Right lobe of liver (tissue), 6 donors: ENCODE measurements at regions not wholly inside any gene's neighbourhood (a gene's known extent, or its start where the extent isn't known, plus 50 kb on each side); places are given as distances from the start of the nearest gene placed in this dataset.

Experiments
- ATAC-seq, 4 donors: fragments of 200-7000 bp; cut with Tn5 transposase; one replicate each; pipeline ENCODE4 v1.9.1; 2020; ENCODE audit warnings: mild to moderate bottlenecking in 4 of 4, moderate library complexity in 4 of 4
- DNase-seq, 3 donors: peaks; one replicate each; pipeline ENCODE4 v3.0.0-alpha.2; 2020
- H3K27ac ChIP-seq, 3 donors: fragments of 200-600 bp; one replicate each; pipeline ENCODE4 v1.8.0; 2022
- H3K27me3 ChIP-seq, 2 donors: fragments of 200-600 bp; one replicate each; pipeline ENCODE4 v1.8.0; 2022
- H3K36me3 ChIP-seq, 4 donors: fragments of 200-600 bp; sonication (generic) in 1 of 4; one replicate each; pipeline versions ENCODE4 v1.5.1 to v1.8.0; 2017 to 2022; ENCODE audit warnings: control low read depth in 1 of 4
- H3K4me1 ChIP-seq, 4 donors: fragments of 200-600 bp; sonication (generic) in 1 of 4; one replicate each; pipeline versions ENCODE4 v1.5.1 to v1.8.0; 2017 to 2022; ENCODE audit warnings: control low read depth in 1 of 4
- H3K4me3 ChIP-seq, 3 donors: fragments of 200-600 bp; one replicate each; pipeline ENCODE4 v1.8.0; 2022
- H3K9me3 ChIP-seq, 4 donors: fragments of 200-600 bp; sonication (generic) in 1 of 4; one replicate each; pipeline versions ENCODE4 v1.5.1 to v1.8.0; 2017 to 2022; ENCODE audit warnings: control low read depth in 1 of 4
- POLR2A ChIP-seq: fragments of 450-650 bp; IDR thresholded peaks from one replicate; pipeline ENCODE4 v1.6.1; 2017; ENCODE audit warnings: antibody characterized with exemption, mild to moderate bottlenecking
- WGBS: methylation state at CpG from one replicate; pipeline ENCODE4 v1.1.6; 2018; ENCODE audit warnings: low coverage, low lambda C conversion rate; ENCODE audit not compliant: insufficient coverage; ENCODE audit errors: missing lambda C conversion rate; 5-methylcytosine and 5-hydroxymethylcytosine counted together
- intact Hi-C, 2 donors: fragments of 100-400 bp; cut with DNase I; formaldehyde crosslinking; loops; one replicate each; pipeline versions ENCODE4 v1.11.2 to v1.14.1; 2022
- TF ChIP-seq, protein P1 (sequence below), 4 donors: fragments of 200-600 bp in 3 of 4; fragments of 450-650 bp in 1 of 4; IDR thresholded peaks; one replicate each; pipeline versions ENCODE4 v1.5.1 to v1.8.0; 2016 to 2022; ENCODE audit warnings: antibody characterized with exemption in 4 of 4, mild to moderate bottlenecking in 2 of 4
- donor health status: DM: no; HTN: yes; CAD: no.
- donor health status: DM: no; HTN: no; CAD: no.
- donor health status: DM: no; HTN: no; CAD: no.
- donor health status: DM: no; HTN: yes; CAD: no.
- donor health status: DM: no; HTN: yes; CAD: no.

DNA sequence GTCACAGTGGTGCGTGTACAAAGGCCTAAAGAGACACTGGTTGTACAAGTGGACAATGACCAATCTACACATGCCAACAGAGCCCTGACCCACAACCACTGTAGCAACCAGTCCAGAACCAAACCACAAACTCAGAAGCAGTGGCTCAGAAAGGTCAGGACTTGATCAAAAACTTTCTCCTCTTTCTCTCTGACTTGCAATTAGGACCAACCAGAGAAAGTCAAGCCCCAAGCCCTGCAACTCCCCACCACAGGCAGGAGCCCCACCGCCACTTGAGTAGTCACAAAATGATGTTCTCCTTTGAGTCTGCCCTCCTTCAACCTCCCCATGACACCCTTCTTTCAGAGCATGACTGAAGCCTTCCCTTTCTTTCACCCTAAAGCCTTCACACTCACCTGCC lies 291.8 kb downstream of the CDH10 start:
- Histone ChIP-seq H3K9me3 (no peaks in the 10 kb centered on the region), H3K27me3 (no peaks in the 10 kb centered on the region), H3K36me3 (no peaks in the 10 kb centered on the region), H3K4me1 (no peaks in the 10 kb centered on the region), H3K4me3 (no peak overlapping the region), H3K27ac (no peak overlapping the region)
- no peak for ATAC-seq
- no peak for TF ChIP-seq POLR2A
- TF ChIP-seq, protein P1, sequence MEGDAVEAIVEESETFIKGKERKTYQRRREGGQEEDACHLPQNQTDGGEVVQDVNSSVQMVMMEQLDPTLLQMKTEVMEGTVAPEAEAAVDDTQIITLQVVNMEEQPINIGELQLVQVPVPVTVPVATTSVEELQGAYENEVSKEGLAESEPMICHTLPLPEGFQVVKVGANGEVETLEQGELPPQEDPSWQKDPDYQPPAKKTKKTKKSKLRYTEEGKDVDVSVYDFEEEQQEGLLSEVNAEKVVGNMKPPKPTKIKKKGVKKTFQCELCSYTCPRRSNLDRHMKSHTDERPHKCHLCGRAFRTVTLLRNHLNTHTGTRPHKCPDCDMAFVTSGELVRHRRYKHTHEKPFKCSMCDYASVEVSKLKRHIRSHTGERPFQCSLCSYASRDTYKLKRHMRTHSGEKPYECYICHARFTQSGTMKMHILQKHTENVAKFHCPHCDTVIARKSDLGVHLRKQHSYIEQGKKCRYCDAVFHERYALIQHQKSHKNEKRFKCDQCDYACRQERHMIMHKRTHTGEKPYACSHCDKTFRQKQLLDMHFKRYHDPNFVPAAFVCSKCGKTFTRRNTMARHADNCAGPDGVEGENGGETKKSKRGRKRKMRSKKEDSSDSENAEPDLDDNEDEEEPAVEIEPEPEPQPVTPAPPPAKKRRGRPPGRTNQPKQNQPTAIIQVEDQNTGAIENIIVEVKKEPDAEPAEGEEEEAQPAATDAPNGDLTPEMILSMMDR (IDR thresholded peaks at IDR 0.05): no peak
- WGBS: no CpG with 5 or more reads among the region's 2 CpGs
- no peak for DNase-seq
- intact Hi-C loops: no loop called here

DNA sequence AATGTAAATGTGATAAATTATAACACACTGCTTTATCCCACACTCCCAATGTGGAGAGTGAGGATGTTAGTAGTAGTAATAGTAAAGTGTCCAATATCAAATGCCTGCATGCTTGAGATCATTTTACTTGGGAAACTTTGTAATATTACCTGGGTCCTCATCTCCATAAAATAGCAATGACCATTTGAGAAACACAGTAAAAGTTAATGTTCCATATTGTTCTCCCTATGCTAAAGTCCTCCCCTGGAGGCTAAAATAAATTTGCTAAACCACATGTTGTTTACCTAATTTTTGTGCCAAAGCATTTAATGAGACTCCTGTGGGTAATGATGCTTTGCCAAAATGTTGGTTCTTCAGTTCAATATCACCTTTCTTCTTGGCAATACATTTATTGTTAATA lies 291.2 kb downstream of the CDH10 start:
- Histone ChIP-seq H3K4me3 (no peak overlapping the region), H3K27me3 (no peaks in the 10 kb centered on the region), H3K4me1 (no peaks in the 10 kb centered on the region), H3K27ac (no peak overlapping the region), H3K36me3 (no peaks in the 10 kb centered on the region), H3K9me3 (no peaks in the 10 kb centered on the region)
- DNase-seq (no peak), ATAC-seq (no peak)
- TF ChIP-seq, protein P1 (IDR thresholded peaks at IDR 0.05): no peak
- TF ChIP-seq POLR2A: no peak
- intact Hi-C loops: no loop called here

- WGBS: 44% methylated on average over 3 of the region's 9 CpGs
- TF ChIP-seq, protein P1 (IDR thresholded peaks at IDR 0.05): no peak
- TF ChIP-seq POLR2A: no peak
- no peaks in the 10 kb centered on the region for H3K4me1 ChIP-seq
- no peaks in the 10 kb centered on the region for H3K9me3 ChIP-seq
- H3K36me3 ChIP-seq: no peaks in the 10 kb centered on the region
- H3K27me3 ChIP-seq: no peaks in the 10 kb centered on the region
- no peak overlapping the region for H3K4me3 ChIP-seq
- DNase-seq (no peak), ATAC-seq (no peak)
- intact Hi-C loops: no loop called here
- H3K27ac ChIP-seq: no peak overlapping the region
These were observed 280.8 kb downstream of the CDH10 start for GRCh38 chr5:24363789-24364481.

DNA sequence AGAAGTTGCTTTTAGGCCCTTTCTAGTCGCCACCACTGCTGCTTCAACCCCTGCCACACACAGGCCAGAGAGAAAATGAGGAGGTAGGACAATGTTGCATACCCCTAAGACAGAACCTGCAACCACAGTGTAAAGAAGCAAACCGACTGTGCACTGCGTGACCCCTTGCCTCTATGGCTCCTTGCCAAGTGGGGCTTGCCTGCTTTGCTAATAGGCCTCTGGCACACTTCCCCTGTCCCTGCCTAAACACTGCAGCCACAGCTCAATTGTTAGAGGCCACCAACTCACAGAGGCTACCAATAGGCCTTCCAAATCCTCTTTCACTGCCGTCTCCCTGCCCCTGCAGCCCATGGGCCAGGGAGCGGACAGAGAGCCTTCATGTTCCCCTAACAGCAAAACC lies 280.1 kb downstream of the CDH10 start:
- Histone ChIP-seq H3K4me1 (no peaks in the 10 kb centered on the region), H3K36me3 (no peaks in the 10 kb centered on the region), H3K4me3 (no peak overlapping the region), H3K9me3 (no peaks in the 10 kb centered on the region), H3K27me3 (no peaks in the 10 kb centered on the region), H3K27ac (no peak overlapping the region)
- TF ChIP-seq, protein P1 (IDR thresholded peaks at IDR 0.05): no peak
- TF ChIP-seq POLR2A: no peak
- no peak for ATAC-seq
- intact Hi-C loops: no loop called here
- no peak for DNase-seq
- 60% methylated on average over 3 of the region's 5 CpGs for WGBS

GRCh38 chr5:24365406-24365805 lies 279.4 kb downstream of the CDH10 start:
- Histone ChIP-seq H3K27ac (no peak overlapping the region), H3K27me3 (no peaks in the 10 kb centered on the region), H3K4me1 (no peaks in the 10 kb centered on the region), H3K36me3 (no peaks in the 10 kb centered on the region), H3K4me3 (no peak overlapping the region), H3K9me3 (no peaks in the 10 kb centered on the region)
- no peak for TF ChIP-seq POLR2A
- TF ChIP-seq, protein P1 (IDR thresholded peaks at IDR 0.05): no peak
- DNase-seq (no peak), ATAC-seq (no peak)
- 63% methylated on average over 1 of the region's 1 CpG for WGBS
- intact Hi-C loops: no loop called here
